NCI-H1436 treated with DMSO at 0.1 percent for 48 hours (cell line): ENCODE measurements at regions not wholly inside any gene's neighbourhood (a gene's known extent, or its start where the extent isn't known, plus 50 kb on each side); places are given as distances from the start of the nearest gene placed in this dataset.
"Not testable (repeated sequence)": the region's sequence is repeated elsewhere in the genome, so short reads cannot be mapped to it uniquely, and the experiment has no call there.

Source experiments
- DNase-seq: peaks from one replicate; lab custom pipeline; 2025; lab: John Stamatoyannopoulos, UW

DNA sequence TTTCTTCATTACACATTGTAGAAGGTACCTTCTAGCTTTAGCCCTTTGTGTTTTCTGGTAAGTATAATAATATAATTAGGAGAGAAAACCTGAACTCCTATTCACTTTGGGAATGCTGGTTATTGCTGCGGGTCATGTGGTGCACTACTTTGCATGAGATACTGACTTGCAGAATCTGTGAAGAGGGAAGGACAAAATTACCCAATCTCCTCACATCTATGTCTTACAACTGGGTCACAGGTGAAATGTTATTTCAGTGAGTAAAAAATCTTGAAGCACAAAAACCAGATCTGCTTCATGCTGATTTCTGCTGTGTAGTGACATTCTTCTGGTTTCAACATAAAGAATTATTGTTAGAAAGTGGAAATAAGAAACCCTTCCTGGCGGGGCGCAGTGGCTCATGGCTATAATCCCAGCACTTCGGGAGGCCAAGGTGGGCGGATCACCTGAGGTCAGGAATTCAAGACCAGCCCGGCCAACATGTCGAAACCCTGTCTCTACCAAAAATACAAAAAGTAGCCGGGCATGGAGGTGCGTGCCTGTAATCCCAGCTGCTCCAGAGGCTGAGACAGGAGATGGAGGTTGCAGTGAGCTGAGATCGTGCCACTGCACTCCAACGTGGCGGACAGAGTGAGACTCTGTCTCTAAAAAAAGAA is 211.0 kb upstream of the REG3G start:
- no peak for DNase-seq

GRCh38 chr2:78817430-78817829 is 208.1 kb upstream of the REG3G start:
- DNase-seq = no peak

GRCh38 chr2:78832481-78832880 is 193.0 kb upstream of the REG3G start:
- no peak for DNase-seq

- no peak for DNase-seq
These were observed 186.2 kb upstream of the REG3G start for GRCh38 chr2:78839259-78839658.

DNA sequence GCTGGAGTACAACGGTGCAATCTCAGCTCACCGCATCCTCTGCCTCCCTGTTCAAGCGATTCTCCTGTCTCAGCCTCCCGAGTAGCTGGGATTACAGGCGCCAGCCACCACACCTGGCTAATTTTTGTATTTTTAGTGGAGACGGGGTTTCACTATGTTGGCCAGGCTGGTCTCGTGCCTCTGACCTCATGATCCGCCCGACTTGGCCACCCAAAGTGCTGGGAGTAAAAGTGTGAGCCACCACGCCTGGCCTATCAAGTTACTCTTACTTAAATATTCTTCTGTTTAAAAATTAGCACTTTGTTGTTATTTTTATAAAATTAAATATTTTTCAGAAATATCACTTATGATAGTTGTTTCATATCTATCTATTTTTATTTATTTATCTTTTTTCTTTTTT is 185.2 kb upstream of the REG3G start:
- DNase-seq = not testable (repeated sequence)

GRCh38 chr2:78845664-78846185 is 179.8 kb upstream of the REG3G start:
- DNase-seq = no peak

DNA sequence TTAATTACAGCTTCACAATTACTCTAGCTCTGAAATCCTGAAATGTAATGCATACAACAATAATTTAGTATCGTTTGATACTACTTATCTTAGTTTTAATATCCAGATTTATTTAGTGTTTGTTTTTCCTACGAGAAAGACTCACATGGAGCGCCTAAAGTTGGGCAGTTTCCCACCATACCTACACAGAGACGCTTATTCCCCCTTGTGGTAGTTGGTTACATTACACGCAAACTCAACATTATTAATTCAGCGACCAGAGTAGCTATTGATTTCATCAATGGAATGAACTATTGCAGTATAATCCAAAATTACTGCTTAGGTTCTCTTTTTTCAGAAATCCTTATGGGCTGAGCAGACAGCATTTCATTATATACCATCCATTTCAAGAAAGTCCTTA is 164.0 kb upstream of the REG3G start:
- DNase-seq = no peak

- DNase-seq = no peak
These were observed 161.3 kb upstream of the REG3G start for GRCh38 chr2:78864205-78864604.

- no peak for DNase-seq
These were observed 159.8 kb upstream of the REG3G start for GRCh38 chr2:78865667-78866066.

DNA sequence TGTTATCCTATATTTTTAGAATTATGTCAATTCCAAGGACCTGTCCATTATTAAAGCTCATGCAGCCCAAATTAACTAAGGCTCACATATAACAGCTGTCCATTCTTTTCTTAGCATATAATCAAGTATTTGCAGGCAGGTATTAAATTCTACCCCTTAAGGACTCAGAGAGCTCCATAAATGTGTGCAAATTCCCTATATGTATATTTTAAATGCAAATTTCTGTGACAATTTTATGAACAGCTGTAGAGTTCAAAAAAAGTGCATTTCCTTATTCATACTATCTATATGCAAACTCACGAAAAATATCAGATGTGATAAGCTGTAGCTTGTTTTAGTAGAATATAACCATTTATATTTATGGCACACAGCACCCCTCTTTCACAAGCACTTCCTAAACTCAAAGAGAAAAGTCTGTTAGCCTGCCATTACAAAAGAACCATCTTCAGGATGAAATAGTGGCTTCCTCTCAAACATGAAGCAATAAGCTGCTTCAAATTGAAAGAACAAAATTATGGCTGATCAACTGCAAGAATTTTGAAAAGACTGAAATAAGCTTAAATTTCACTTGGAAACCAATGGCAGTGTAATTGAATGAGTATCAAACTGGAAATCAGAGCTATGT is 155.0 kb upstream of the REG3G start:
- DNase-seq = no peak

DNA sequence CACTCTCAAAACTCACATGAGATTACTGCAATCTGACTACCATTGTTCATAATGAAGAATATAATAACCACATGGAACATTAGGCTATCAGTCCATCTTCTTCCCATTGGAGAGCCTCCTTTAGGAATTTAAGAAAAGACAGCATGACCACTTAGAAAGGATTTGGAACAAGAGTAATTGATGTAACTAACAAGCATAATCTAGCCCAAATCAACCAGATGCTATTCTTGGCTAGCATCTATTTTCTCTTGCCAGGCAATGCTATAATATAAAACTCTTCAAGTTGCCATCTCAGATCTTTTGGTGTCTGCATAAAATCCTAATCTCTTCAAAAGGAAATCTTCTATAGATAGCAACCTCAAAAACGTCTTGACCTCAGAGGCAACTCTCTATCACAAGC is 152.0 kb upstream of the REG3G start:
- no peak for DNase-seq

GRCh38 chr2:78876316-78876688 is 149.2 kb upstream of the REG3G start:
- DNase-seq = no peak

DNA sequence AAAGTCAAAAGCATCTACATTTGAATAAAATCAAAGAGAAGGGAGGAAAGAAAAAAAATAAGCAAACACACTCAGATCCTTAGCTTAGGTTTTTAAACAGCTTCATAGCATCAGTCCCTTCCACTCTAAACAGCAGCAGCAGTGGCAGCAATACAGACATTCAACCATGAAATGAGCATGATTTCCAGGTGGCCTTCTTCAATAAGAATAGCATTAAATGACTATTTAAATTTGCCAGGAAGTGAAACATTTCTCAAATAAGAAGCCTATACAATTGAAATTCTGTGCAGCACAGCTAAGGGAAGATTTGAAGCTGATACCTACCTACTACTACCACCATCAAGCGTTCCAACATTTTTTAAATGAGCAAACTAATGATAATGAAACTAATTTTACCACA is 138.1 kb upstream of the REG3G start:
- DNase-seq = no peak

DNA sequence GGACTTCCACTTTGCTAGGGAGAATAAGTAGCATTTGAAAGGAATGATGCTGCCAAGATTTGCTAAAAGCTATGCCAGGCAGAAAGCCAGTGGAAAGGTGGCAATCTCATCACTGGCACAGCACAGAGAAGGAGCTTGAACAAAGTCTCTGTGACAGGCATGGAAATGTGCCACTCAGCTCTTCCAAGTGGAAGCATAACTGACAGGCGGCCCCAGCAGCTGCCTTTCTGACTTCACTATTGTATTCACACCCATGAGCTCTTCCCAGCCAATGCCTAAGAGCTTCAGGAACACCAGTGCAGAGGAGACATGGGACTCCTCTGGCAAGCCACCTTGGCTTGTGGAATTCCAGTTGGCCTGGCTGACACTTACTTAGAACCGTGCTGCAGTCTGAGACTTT is 134.6 kb upstream of the REG3G start:
- no peak for DNase-seq

DNA sequence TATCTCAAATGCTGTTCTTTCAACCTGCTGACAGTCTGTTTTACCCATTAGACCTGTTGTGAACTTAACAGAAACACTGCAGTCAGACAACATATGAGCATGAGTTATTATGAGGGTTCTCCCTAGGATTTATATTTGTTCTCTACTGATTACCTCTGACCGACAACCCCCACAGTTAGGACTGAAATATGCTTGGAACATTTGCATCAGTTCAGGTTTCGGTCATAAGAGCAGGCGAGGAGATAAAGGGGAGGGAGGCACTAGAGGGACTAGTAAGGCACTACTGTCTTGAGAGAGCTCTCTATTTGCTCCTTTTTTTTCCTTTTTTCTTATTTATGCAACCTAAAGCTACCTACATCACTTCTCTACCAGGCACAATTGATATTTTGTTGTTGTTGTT is 133.2 kb upstream of the REG3G start:
- DNase-seq = no peak

DNA sequence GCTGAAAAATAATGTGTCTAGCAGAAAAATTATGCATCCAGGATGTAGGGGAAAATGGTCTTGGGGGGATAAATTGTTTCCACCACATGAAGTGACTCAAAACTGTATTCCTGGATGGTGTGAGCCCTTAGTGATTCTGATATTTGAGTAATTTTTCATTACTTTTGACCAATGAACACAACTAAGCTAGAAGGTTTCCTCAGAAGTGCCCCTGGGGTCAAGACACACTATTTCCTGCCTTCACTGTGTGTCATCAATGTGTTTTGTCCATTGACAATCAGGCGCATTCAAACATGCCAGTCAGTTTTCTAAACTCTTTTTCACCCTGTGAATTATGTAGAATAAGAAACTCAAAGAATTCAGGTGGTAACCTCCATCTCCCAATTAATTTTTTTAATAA is 130.5 kb upstream of the REG3G start:
- no peak for DNase-seq

DNA sequence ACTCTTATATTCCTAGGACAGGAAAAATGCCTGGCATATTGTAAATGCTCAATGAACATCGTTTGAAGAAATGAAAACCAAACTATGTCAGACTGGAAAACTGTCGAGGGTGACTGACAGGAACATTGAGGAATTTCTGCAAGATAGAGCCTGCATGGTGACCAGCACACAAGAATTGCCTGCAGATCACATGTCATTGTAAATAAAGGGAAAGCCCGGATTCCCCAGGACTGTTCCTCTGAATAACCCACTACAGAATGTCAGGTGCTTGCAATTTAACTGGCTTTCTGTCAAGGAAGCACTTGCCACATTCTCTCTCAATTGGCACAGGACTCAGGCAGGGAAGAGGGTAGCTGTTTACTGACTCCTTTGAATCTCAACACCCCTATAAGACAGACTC is 129.0 kb upstream of the REG3G start:
- no peak for DNase-seq

GRCh38 chr2:78907089-78907488 is 118.4 kb upstream of the REG3G start:
- DNase-seq = no peak

DNA sequence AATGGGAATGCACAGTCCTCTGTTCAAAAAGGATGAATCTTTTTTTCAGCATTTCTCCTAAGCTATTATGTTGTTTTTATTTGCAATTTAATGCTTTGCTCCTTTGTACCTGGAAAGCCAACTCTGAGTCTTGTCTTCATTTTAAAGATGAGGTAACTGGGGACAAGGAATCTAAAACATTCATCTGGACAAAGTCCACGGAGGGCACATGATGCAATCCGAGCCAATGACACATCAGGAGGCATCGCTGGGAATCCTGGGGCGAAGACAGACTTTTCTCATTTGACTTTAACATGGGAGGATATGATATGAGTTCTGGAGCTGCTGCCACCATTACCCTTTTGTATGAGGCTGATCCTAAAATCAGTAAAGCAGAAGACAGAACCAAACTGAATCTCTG is 116.5 kb upstream of the REG3G start:
- DNase-seq = no peak

DNA sequence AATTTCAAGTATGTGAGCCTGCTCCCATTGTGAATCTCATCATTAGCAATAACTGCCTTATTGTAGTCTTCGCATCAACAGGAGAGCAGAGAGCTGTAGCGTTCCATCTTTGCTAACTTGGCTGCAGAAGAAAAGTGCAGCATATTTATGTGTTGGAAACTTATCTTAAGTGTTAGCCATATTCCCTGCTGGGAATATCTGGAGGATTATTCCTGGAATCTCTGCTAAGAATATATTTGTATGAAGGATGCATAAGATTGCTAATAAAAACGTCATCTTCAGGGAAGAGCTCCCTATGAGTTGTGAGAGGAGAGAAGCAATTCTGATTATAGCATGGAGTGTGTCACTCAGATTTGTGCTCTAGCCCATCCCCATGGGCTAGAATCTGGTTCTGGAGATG is 115.1 kb upstream of the REG3G start:
- DNase-seq = no peak

DNA sequence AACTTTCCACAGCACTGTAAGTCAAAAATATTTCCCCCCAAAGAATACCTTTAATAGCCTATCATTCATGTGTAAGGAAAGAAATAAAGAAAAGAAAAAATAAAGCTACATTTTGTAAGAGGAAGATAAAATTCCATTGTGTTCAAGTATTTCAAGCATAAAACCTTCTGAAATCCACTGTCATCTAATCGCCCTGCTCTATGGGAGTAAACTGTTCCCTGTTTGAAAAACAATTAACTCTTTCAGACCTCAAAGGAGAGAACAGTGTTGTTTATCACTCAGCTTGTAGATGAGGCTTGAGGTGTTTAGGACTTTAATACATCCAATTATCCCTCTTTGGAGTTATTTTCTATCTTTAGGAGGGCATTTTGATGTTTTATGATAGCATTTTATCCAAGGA is 112.2 kb upstream of the REG3G start:
- DNase-seq = no peak

DNA sequence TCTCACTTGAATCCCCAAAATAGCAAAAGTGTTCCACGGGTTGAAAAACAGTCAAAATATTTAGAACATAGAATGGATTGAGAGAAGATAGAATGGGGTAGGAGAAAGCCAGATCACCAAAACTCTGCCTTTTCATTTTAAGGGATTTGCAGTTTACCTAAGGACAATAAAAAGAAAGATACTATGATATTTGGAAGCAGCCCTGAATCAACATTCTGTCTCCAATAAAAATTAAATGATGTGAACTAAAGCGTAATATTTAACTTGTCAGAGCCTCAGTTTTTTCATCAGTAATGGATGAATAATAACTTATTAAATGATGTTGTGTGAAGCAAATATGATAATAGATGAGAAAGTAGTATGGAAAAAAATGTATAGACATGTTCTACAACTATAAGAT is 100.2 kb upstream of the REG3G start:
- DNase-seq = no peak

- no peak for DNase-seq
These were observed 97.0 kb upstream of the REG3G start for GRCh38 chr2:78928502-78928901.

DNA sequence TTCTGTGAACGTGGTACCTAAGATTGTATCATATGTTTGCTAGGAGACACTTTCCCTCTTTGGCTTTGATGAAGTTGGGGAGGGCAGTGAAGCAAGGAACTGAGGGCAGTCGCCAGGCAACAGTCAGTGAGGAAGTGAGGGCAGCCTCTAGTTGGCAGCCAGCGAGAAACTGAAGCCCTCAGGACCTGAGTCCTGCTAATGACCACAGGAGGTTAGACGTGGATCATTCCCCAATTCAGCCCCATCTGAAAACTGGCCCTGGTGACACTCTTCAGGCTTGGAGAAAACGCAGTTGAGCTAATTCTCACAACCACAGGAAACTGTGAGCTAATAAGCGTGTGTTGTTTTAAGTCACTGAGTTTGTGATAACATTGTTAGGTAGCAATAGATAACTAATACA is 84.5 kb upstream of the REG3G start:
- no peak for DNase-seq
